Fibroblast of mammary gland (primary cell): ENCODE measurements at regions not wholly inside any gene's neighbourhood (a gene's known extent, or its start where the extent isn't known, plus 50 kb on each side); places are given as distances from the start of the nearest gene placed in this dataset.
A peak's percentile ranks its signal among the peaks of the same experiment; 100 is the strongest.

Source experiments
- DNase-seq: peaks from one replicate; pipeline ENCODE4 v3.0.0-alpha.2; 2010; ENCODE audit warnings: low read depth
- H3K4me3 ChIP-seq: 2 replicates; pipeline ENCODE4 v1.5.1; 2011; ENCODE audit warnings: low read depth, mild to moderate bottlenecking, low read length, moderate library complexity; ENCODE audit not compliant: control insufficient read depth
- TF ChIP-seq, protein P1 (sequence below): conservative IDR thresholded peaks from 2 replicates; pipeline ENCODE4 v1.5.1; 2011; ENCODE audit warnings: low read depth, low read length, inconsistent platforms; ENCODE audit not compliant: control insufficient read depth, insufficient read depth

DNA sequence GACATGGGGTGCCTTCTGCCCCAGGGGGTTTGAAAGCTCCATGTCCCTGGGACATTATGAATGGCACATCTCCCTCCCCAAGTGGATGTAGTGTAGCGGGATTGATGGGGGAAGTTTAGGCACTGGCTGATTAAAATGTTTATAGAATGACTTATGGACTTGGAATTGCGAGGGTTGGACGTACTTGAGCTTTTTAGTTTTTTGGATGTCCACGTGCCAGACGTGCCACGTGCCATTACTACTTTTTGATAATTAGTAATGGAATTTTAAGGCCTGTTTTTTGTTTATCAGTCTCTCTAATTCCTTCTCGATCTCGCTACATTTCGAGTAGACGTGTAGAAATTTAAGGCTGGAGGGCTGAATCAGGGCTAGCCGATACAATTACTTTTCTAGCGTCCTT lies 162.8 kb downstream of the TBXT start:
- no peak overlapping the region for H3K4me3 ChIP-seq
- TF ChIP-seq, protein P1, sequence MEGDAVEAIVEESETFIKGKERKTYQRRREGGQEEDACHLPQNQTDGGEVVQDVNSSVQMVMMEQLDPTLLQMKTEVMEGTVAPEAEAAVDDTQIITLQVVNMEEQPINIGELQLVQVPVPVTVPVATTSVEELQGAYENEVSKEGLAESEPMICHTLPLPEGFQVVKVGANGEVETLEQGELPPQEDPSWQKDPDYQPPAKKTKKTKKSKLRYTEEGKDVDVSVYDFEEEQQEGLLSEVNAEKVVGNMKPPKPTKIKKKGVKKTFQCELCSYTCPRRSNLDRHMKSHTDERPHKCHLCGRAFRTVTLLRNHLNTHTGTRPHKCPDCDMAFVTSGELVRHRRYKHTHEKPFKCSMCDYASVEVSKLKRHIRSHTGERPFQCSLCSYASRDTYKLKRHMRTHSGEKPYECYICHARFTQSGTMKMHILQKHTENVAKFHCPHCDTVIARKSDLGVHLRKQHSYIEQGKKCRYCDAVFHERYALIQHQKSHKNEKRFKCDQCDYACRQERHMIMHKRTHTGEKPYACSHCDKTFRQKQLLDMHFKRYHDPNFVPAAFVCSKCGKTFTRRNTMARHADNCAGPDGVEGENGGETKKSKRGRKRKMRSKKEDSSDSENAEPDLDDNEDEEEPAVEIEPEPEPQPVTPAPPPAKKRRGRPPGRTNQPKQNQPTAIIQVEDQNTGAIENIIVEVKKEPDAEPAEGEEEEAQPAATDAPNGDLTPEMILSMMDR, result no peak
- peak; percentile 22 for DNase-seq

- TF ChIP-seq, protein P1, result no peak
- H3K4me3 ChIP-seq, result no peak overlapping the region
- DNase-seq, result no peak
Observed at GRCh38 chr6:166004471-166004870, 163.2 kb downstream of the TBXT start.

DNA sequence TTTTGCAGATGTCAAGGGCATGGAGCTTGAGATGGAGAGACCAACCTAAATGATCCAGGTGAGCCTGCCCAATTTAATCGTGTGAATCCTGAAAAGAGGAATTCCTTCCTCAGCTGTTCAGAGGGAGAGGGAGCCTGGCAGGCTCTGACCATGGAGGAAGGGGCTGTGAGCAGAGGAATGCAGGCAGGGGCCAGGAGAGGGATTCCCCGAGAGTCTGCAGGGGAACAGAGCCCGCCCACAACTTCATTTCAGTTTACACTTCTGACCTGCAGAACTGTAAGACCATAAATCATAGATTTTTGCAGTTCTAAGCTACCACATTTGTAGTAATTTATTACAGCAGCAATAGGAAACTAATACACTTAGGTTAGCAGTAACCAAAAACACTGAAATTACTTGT lies 164.1 kb downstream of the TBXT start:
- no peak overlapping the region for H3K4me3 ChIP-seq
- TF ChIP-seq, protein P1, result no peak
- DNase-seq, result no peak

GRCh38 chr6:166001359-166001758 lies 166.3 kb downstream of the TBXT start:
- TF ChIP-seq, protein P1, result no peak
- no peak for DNase-seq

GRCh38 chr6:165999279-165999678 lies 168.4 kb downstream of the TBXT start:
- TF ChIP-seq, protein P1, result no peak

More at GRCh38 chr6:166001359-166001758, 166.3 kb downstream of the TBXT start:
- H3K4me3 ChIP-seq, result no peak overlapping the region

DNA sequence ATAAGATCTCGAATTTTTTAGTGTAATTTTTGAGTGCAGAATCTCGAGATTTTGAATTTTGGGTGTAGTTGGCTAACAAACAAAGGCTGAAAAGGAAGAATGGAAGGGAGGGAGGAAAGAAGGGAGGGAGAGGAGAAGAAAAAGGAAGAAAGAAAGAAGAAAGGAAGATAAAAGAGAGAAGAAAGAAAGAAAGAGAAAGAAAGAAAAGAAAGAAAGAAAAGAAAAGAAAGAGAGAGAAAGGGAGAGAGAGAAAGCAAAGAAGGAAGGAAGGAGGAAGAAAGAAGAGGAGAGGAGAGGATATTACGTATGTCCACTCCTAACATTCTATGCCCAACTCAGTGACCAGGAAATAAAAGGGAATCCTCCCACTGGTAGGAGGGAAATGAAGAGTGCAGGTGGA lies 169.6 kb downstream of the TBXT start:
- no peak for DNase-seq
- no peak overlapping the region for H3K4me3 ChIP-seq
- TF ChIP-seq, protein P1, result no peak

More at GRCh38 chr6:165999279-165999678, 168.4 kb downstream of the TBXT start:
- no peak overlapping the region for H3K4me3 ChIP-seq
- DNase-seq, result no peak

GRCh38 chr6:165991341-165991740 lies 176.3 kb downstream of the TBXT start:
- TF ChIP-seq, protein P1, result no peak
- no peak overlapping the region for H3K4me3 ChIP-seq

More at GRCh38 chr6:165991341-165991740, 176.3 kb downstream of the TBXT start:
- no peak for DNase-seq
